ENCODE measurements at regions not wholly inside any gene's neighbourhood (a gene's known extent, or its start where the extent isn't known, plus 50 kb on each side); places are given as distances from the start of the nearest gene placed in this dataset.
A peak's percentile ranks its signal among the peaks of the same experiment; 100 is the strongest.
"Not testable (repeated sequence)": the region's sequence is repeated elsewhere in the genome, so short reads cannot be mapped to it uniquely, and the experiment has no call there.

- no peak for DNase-seq (ENCODE audit: low spot score)
Observed at GRCh38 chr13:57784633-57785032, 153.1 kb downstream of the PCDH17 start.

DNA sequence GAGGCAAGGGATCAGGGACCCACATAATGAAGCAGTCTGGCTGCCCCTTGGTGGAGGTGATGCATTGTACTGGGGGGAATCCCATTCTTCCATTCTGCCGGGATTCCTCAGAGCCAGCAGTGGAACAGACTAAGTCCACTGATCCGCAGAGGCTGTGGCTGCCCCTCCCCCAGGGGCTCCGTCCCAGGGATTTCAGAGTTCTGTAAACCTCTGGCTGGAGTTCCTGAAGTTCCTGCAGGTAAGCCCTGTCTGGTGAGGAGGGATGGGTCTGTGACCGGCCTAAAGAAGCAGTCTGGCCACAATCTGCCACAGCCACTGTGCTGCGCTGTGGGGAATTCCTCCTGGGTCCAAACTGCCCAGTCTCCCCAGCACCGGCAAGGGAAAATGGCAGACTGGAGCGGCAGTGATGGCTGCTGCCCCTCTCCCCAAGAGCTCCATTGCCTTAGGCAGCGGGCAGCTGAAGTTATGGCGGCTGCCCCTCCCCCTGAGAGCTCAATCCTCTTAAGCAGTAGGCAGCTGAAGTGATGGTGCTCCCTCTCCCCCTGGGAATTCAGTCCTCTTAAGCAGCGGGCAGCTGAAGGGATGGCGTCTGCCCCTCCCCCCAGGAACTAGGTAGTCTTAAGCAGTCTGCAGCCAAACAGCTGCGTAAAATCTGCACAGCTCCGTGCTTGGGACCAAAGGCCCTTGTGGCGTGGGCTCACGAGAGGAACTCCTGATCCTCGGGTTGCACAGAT is 155.7 kb downstream of the PCDH17 start:
- DNase-seq (ENCODE audit: low spot score): no peak

DNA sequence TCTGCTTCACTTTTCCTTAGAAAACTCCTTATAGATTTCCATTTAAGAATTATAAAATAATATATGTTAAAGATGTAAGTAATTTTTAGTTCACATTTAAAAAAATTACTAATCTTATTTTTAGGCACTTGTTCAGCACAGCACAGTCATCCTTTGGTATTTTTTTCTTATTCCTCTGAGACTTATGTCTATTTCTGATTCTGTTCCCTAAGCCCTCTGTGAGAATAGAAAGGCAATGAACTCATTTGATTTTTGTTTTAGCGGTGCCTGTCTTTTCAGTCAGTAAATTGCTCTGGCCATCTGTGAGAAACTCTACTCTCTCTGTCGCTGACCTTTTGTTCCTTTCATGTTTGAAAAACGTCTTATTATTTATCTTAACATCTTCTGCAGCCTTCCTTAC is 168.1 kb downstream of the PCDH17 start:
- no peak for DNase-seq (ENCODE audit: low spot score)

GRCh38 chr13:57813651-57814050 is 182.1 kb downstream of the PCDH17 start:
- DNase-seq (ENCODE audit: low spot score): no peak

GRCh38 chr13:57815600-57815999 is 184.1 kb downstream of the PCDH17 start:
- no peak for DNase-seq (ENCODE audit: low spot score)

DNA sequence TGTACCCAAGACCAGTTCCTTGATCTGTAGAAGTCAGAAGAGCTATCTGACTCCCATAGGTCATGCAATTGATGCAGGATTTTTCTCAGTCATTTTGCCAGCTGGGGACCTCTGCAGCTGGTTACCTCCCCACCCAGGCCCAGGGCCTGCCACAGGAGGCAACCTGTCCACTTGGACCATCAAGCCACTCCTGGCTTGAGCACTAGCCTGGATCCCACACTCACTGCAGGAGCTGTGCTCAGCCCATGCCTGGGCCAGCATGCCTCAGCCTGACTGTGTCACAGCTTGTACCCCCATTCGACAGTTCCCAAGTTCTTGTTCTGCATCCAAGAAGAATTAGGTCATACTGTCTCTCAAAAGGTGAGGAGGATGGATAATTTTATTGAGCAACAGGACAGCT is 189.4 kb downstream of the PCDH17 start:
- no peak for DNase-seq (ENCODE audit: low spot score)

- DNase-seq (ENCODE audit: low spot score): no peak
Observed at GRCh38 chr13:57823704-57824103, 192.2 kb downstream of the PCDH17 start.

DNA sequence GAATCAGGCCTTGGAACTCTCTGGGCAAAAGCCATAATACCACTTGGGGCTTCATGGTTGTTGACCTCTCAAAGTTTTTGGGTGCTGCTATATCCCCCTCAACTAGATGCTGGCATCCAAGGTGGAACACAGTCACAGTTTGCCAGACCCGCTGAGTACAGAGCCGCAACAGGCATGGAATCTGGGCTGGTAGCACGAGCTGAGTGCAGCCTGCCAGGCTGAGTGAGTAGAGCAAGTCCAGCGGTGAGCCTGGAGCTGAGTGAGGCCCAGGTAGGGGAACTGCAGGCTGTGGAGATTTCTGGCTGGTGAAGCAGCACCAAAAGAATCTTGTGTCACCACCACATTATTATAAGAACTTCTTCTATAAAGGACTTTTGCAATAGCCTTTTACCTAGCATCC is 192.6 kb downstream of the PCDH17 start:
- no peak for DNase-seq (ENCODE audit: low spot score)

- no peak for DNase-seq (ENCODE audit: low spot score)
Observed at GRCh38 chr13:57825066-57825465, 193.5 kb downstream of the PCDH17 start.

DNA sequence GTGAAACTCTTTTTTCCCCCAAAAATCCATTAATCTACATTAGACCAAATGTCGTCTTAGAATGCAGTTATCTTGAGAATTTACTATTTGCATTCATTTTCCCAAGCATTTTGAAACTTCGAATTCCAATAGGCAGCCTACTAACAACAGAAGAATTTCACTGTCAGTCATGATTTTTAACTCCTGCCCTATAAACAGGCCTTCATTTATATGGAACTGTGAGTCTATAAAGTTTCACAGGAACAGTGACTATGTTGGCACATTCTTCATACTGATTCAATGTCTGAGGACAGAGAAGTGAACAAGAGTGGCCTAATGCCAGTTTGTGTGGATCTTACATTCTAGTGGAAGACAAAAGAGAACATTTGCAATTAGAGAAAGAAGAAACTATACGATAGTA is 198.0 kb downstream of the PCDH17 start:
- no peak for DNase-seq (ENCODE audit: low spot score)

DNA sequence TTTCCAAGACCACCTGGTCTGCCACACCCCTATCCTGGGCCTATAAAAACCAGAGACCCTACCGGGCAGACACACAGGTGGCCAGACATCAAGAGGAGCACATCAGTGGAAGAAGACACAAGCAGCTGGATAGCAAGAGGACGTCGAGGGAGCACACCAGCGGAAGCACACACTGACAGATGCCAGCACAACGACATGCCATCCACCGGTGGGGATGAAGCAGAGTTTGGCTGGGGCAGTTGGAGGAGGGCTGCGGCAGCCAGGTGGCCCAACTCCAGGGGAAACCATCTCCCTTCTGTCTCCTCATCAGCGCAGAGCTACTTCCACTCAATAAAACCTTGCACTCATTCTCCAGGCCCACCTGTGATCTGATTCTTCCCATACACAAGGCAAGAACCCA is 200.6 kb downstream of the PCDH17 start:
- DNase-seq (ENCODE audit: low spot score): no peak

DNA sequence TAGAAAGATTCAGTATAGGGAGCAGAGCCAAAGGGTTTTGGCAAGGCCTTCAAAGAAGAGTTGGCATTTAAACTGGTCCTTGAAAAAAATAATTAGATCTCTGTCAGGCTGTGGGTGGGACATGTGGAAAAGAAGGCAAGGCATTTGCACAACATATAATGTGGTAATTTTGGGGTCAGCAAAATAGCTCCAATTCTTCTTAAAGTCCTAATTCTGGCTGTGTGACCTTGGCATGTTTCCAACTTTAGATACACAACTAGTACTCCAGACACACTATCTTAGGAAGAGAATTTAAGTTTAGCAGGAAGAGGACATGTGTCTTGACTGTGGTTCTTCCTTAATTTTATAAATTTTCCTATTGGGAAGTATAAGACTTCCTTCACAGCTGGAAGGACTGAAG is 206.3 kb downstream of the PCDH17 start:
- no peak for DNase-seq (ENCODE audit: low spot score)

DNA sequence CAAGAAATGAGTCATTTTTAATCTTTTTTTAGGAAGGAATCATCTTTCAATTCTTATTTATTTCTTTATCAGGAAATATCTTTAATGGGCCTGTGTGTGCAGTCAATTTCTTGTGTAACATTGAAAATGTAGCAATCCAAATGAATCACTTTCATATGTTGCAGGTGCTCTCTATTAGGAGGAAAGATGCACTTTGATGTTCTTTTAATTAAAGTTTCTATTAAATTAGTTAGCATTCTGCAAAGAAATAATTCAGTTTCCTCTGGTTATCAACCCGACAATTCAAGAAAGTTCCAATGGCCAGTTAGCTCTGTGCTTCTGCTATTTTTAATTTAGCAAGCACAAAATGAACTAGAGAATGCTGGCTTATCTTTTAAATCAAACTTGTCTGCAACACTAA is 212.0 kb downstream of the PCDH17 start:
- no peak for DNase-seq (ENCODE audit: low spot score)

DNA sequence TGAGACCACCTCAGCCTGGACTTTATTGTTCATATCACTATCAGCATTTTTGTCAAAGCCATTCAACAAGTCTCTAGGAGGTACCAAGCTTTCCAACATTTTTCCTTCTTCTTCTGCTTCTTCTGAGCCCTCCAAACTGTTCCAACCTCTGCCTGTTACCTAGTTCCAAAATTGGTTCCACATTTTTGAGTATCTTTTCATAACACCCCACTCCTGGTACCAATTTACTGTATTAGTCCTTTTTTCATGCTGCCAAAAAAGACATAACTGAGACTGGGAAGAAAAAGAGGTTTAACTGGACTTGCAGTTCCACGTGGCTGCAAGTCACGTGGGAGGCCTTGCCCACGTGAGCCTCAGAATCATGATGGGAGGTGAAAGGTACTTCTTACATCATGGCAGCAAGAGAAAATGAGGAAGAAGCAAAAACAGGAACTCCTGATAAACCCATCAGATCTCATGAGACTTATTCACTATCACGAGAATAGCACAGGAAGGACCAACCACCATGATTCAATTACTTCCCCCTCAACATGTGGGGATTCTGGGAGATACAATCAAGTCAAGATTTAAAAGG is 215.1 kb downstream of the PCDH17 start:
- DNase-seq (ENCODE audit: low spot score): no peak

DNA sequence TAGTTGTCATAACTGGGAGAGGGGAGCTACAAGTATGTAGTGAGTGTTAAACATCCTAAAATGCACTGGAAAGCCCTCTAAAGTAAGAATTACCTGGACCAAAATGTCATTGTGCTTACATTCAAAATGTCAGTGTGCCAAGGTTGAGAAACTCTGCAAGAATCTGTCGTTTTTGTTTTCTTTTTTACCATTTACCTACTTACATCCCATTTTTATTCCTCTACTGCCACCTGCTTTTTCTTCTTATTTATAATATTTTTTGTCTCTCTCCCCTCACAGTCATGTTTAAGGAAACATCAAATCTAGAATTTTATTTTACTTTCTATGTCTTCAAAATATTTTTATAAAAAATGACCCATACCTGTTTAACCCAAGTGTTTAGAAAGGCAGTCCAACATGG is 226.4 kb downstream of the PCDH17 start:
- no peak for DNase-seq (ENCODE audit: low spot score)

DNA sequence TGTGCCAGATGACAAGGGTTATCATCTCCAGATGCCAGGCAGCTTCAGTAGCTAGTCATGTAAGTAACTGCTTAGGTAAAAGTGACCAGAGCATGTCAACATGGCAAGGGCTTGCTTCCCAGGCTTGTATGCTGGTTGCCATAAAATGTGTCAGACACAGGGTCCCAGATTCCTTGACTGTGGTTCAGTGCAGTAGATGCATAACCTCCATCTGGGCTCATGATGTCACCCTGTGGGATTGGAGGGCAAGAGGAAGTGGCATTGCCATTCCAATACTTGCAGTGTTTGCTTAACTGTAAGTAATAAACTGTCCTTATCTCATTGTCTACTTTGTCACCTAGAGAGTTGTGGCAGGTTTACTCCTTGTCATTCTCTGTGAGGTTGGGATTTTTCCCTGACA is 226.8 kb downstream of the PCDH17 start:
- DNase-seq (ENCODE audit: low spot score): no peak

GRCh38 chr13:57862879-57863278 is 231.3 kb downstream of the PCDH17 start:
- DNase-seq (ENCODE audit: low spot score): no peak

GRCh38 chr13:57865600-57866294 is 234.2 kb downstream of the PCDH17 start:
- DNase-seq (ENCODE audit: low spot score): no peak

- DNase-seq (ENCODE audit: low spot score): no peak
Observed at GRCh38 chr13:57874530-57874929, 243.0 kb downstream of the PCDH17 start.

GRCh38 chr13:57877601-57878000 is 246.1 kb downstream of the PCDH17 start:
- DNase-seq (ENCODE audit: low spot score): no peak

DNA sequence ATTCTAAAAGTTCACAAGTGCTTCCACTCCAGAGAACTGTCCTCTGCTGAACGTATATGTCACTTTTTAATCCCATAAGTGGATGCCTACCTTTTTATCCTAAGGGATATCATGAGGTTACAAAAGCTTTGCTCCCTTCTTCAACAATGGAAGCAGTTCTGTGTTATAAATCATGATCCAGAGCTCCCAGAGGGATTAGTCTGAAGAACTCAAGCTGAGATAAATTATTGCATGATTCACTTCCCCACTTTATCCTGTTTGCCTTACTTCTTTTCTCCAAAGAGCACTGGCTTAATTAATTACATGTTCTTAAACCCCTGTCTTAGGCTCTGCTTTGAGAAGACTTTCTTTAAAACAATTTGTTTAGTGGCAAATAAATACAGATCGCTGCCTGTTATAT is 246.7 kb downstream of the PCDH17 start:
- DNase-seq (ENCODE audit: low spot score): peak; percentile 1

GRCh38 chr13:57897225-57897624 is 265.7 kb downstream of the PCDH17 start:
- no peak for DNase-seq (ENCODE audit: low spot score)

DNA sequence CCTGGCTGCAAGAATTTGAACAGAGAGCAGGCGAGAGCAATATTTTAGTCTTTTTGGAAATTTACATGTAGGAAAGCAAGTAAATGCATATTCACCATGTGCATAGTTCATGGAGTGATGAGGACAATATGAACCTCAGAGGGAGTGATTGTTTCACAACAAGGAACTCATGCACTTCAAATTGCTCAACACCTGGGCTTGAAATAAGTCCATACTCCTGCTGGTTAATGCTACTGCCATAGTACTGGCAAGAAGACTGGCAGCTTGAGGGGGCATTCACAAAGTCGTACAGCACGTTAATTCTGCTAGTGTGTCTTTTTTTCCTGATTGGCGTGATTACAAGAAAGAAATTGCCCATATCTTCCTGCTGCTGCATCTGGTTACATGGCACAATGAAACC is 267.6 kb downstream of the PCDH17 start:
- no peak for DNase-seq (ENCODE audit: low spot score)

DNA sequence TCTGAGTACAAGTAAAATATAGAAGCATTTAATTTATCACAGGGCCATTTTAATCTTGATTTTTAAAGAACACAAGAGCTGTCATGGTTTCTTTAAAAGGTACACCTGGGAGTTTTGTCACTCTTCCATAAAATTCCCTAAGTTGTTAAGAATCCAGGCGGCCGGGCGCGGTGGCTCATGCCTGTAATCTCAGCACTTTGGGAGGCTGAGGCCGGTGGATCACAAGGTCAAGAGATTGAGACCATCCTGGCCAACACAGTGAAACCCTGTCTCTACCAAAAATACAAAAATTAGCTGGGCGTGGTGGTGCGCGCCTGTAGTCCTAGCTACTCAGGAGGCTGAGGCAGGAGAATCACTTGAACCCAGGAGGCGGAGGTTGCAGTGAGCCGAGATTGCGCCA is 278.3 kb downstream of the PCDH17 start:
- not testable (repeated sequence) for DNase-seq (ENCODE audit: low spot score)

Measured in kidney capillary endothelial cell (primary cell).